ENCODE measurements at regions not wholly inside any gene's neighbourhood (a gene's known extent, or its start where the extent isn't known, plus 50 kb on each side); places are given as distances from the start of the nearest gene placed in this dataset.

DNA sequence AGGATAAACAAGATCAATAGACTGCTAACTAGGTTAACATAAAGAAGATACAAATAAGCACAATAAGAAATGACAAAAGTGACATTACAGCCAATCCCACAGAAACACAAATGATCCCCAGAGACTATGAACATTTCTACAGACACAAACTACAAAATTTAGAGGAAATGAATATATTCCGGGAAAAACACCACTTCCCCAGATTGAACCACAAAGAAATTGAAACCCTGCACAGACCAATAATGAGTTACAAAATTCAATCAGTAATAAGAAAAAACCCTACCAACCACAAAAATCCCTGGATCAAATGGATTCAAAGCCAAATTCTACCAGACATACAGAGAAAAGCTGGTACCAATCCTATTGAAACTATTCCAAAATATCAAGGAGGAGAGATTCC, 232.4 kb upstream of the RBMS1 start:
- no peak overlapping the region for H3K27ac ChIP-seq
- no peak overlapping the region for H3K4me3 ChIP-seq
- DNase-seq (ENCODE audit: low spot score): no peak
- no peak for TF ChIP-seq CTCF (IDR thresholded peaks at IDR 0.05)

DNA sequence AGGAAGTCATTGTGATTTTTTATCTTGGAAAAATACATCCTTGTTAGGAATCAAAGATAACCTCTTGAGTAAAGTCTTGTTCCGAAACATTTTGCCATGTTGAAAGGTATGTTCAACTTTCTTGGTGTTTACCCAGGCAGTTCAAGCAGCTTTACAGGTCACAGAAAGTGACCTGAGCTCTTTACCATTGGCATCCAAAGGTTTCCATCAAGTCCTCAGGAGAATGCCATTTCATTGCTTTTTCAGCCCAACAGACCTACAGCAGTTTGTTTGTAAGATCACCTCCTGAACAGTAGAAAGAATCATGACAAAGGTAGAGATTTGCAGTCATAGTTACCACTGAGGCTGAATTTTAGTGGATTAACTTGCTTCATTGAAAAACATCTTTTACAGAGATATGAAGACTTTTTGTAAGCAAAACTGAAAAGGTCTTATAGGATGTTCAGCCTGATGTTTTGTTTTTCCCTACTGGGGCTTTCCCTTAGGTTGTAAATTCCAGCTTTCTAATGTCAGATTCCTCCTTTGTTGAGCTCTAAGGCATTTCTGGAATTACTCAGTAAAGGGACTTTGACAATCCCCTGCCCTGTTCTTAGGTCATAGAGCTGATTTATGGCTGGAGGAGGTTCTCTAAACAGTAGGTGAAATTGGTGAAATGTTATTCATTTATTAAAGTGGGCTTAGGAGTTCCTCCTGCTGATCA, 236.8 kb upstream of the RBMS1 start:
- DNase-seq (ENCODE audit: low spot score): no peak

GRCh38 chr2:160731415-160731814, 237.8 kb upstream of the RBMS1 start:
- no peak for DNase-seq (ENCODE audit: low spot score)
- H3K27ac ChIP-seq: no peak overlapping the region
- no peak overlapping the region for H3K4me3 ChIP-seq
- no peak for TF ChIP-seq CTCF (IDR thresholded peaks at IDR 0.05)

More for the DNA sequence above, 236.8 kb upstream of the RBMS1 start:
- Histone ChIP-seq H3K4me3 (no peak overlapping the region), H3K27ac (no peak overlapping the region)
- no peak for TF ChIP-seq CTCF (IDR thresholded peaks at IDR 0.05)

- no peak overlapping the region for H3K4me3 ChIP-seq
Observed at GRCh38 chr2:160731856-160732255, 238.2 kb upstream of the RBMS1 start.

DNA sequence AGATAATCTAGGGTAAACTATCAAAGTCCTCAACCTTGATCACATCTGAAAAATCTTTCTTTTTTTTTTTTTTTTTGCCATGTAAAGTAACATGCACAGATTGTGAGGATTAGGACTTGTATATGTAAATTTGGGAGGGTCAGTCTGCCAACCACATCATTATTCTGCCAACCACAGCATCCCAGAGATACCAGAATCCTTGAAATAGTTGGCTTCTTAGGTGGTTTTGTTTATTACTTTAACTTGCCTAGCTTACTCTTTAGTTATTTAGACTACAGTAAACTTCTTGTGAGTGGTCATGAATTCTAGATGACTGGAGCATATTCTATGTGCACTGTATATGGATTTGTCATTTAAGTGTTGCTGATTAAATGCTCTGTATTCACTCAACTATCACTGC, 242.1 kb upstream of the RBMS1 start:
- no peak for TF ChIP-seq CTCF (IDR thresholded peaks at IDR 0.05)

More at GRCh38 chr2:160731856-160732255, 238.2 kb upstream of the RBMS1 start:
- TF ChIP-seq CTCF (IDR thresholded peaks at IDR 0.05): no peak
- no peak overlapping the region for H3K27ac ChIP-seq
- DNase-seq (ENCODE audit: low spot score): no peak

GRCh38 chr2:160736148-160737028, 242.8 kb upstream of the RBMS1 start:
- no peak overlapping the region for H3K4me3 ChIP-seq

More for the DNA sequence above, 242.1 kb upstream of the RBMS1 start:
- H3K27ac ChIP-seq: no peak overlapping the region
- DNase-seq (ENCODE audit: low spot score): no peak
- H3K4me3 ChIP-seq: no peak overlapping the region

More at GRCh38 chr2:160736148-160737028, 242.8 kb upstream of the RBMS1 start:
- no peak for TF ChIP-seq CTCF (IDR thresholded peaks at IDR 0.05)
- no peak overlapping the region for H3K27ac ChIP-seq
- DNase-seq (ENCODE audit: low spot score): no peak

Measured in coronary artery (tissue), 2 donors.